Activated CD8-positive, alpha-beta memory T cell treated with anti-CD3 and anti-CD28 coated beads for 24 hours (primary cell): ENCODE measurements at regions not wholly inside any gene's neighbourhood (a gene's known extent, or its start where the extent isn't known, plus 50 kb on each side); places are given as distances from the start of the nearest gene placed in this dataset.
"Not testable (repeated sequence)": the region's sequence is repeated elsewhere in the genome, so short reads cannot be mapped to it uniquely, and the experiment has no call there.

ENCODE experiments used
- DNase-seq: peaks from one replicate; pipeline ENCODE4 v3.0.0-alpha.2; 2020

- DNase-seq = no peak
Measured at GRCh38 chr9:74107692-74108091, 389.4 kb upstream of the RORB start.

- no peak for DNase-seq
Measured at GRCh38 chr9:74115976-74116375, 381.2 kb upstream of the RORB start.

DNA sequence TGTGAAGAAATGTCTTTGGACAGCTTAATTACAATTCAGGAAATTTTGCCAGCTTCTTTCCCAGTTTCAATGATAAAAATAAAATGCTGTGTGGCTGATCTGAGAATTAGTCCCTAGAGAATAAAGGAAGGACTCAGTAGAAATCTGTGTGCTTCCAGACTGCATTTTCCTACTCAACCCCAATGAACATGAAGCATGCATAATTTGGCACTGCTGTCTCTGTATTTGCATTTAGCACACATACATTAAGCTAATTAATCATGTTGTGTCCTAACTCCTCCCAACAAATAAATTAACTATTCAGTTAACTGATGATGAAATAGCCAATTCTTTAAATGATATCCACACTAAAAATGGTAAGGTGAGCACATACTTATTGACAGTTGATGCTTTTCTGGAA is 380.0 kb upstream of the RORB start:
- DNase-seq = no peak

DNA sequence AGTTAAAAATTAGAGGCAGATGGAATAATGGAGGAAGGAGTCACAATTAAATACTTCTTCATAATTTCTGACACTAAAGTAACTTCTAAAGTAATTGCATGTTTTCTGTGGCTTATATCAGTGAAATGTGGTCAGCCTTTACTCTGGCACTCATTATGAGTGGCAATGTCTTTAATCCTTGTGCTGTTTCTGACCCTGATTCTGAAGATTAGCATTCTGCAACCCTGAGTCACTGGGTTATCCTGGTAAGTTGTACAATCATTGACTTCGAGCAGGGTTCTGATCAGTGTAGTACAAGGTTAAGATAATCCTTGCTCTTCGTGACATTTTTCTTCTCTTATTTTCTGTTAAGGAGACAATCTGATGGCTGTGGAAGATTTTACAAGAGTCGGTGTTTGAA is 379.4 kb upstream of the RORB start:
- DNase-seq = no peak

DNA sequence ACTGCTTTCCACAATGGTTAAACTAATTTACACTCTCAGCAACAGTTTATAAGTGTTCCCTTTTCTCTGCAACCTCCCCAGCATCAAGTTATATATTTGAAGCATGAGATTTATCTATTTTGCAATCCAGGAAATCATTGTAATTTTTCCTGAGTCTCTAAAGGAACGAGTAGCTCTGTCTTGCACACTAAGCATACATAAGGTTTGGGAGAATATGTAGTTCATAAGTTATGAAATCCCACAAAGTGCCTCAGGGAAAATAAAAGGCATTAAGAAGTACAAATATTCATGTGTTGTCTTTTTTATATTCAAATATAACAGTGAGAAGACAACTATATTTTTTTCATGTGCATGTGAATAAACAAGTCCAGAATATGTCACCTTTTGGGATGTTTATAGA is 377.1 kb upstream of the RORB start:
- no peak for DNase-seq

DNA sequence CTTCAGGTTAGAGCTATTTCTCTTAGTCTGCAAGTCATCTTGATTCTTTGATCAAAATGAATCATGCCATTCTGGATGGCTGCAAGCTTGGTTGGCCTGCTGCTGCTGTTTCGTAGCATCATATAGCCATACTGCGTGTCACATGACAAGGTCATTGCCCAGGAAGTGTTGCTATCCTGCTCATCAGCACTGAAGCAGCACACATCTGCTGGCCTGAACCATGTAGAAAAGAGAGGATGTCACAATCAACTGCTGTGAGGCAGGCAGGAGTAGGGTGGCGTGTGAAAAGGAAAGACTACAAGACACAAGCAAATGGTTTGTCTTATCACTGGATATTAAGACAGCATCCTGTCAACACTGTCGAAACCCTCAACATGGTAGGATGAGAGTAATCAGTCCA is 376.7 kb upstream of the RORB start:
- DNase-seq = no peak

GRCh38 chr9:74122216-74122615 is 374.9 kb upstream of the RORB start:
- no peak for DNase-seq

DNA sequence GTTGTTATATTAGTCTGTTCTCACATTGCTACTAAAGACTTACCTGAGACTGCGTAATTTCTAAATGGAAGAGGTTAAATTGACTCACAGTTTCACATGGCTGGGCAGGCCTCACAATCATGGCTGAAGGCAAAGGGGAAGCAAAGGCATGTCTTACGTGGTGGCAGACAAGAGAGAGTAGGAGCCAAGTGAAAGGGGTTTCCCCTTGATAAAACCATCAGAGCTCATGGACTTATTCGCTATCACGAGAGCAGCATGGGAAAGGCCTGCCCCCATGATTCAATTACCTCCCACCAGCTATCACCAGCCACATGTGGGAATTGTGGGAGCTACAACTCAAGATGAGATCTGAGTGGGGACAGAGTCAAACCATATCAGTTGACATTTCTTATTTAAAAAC is 374.5 kb upstream of the RORB start:
- no peak for DNase-seq

- no peak for DNase-seq
Measured at GRCh38 chr9:74125941-74126340, 371.2 kb upstream of the RORB start.

GRCh38 chr9:74132986-74133385 is 364.1 kb upstream of the RORB start:
- no peak for DNase-seq

- DNase-seq = no peak
Measured at GRCh38 chr9:74133921-74134320, 363.2 kb upstream of the RORB start.

GRCh38 chr9:74138182-74138581 is 359.0 kb upstream of the RORB start:
- no peak for DNase-seq

DNA sequence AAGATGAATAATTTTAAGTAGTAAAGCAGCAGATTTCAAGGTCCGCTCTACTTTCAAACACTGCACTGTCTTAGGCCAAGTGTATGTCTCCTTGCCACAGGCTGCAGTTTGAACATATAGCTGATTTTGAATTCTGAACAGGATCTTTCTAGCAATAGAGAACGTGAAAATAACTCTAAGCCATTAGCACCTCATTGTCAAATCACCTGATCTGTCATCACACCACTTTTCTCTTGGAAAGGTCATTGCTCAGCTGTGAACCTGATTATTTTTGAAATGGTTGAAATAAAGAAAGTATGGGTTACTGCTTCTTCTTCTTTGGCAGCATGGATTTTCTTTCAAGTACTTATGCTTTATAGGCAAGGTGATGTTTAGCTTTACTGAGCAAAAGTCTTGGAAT is 357.0 kb upstream of the RORB start:
- no peak for DNase-seq

DNA sequence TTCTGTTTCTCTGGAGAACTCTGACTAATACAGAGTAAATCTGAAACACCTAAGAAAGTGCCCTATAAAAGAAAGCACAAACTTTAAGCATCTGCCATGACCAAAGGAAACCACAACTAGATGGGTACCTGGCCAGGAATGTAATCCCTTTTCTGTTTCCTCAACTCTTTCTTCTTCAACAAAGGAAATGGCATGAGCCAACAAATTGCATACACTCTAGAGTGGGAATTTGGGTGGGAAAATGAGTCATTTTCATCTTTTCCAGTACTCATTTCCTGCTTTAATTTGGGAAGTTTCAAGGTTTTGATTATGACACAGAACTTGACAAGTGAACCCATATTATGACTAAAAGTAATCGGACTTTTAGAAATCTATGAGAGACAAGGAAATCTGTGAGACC is 349.2 kb upstream of the RORB start:
- DNase-seq = no peak

- DNase-seq = no peak
Measured at GRCh38 chr9:74172874-74173273, 324.3 kb upstream of the RORB start.

GRCh38 chr9:74173284-74173683 is 323.9 kb upstream of the RORB start:
- DNase-seq = no peak

- not testable (repeated sequence) for DNase-seq
Measured at GRCh38 chr9:74197771-74198170, 299.4 kb upstream of the RORB start.

GRCh38 chr9:74205056-74205455 is 292.1 kb upstream of the RORB start:
- DNase-seq = no peak

DNA sequence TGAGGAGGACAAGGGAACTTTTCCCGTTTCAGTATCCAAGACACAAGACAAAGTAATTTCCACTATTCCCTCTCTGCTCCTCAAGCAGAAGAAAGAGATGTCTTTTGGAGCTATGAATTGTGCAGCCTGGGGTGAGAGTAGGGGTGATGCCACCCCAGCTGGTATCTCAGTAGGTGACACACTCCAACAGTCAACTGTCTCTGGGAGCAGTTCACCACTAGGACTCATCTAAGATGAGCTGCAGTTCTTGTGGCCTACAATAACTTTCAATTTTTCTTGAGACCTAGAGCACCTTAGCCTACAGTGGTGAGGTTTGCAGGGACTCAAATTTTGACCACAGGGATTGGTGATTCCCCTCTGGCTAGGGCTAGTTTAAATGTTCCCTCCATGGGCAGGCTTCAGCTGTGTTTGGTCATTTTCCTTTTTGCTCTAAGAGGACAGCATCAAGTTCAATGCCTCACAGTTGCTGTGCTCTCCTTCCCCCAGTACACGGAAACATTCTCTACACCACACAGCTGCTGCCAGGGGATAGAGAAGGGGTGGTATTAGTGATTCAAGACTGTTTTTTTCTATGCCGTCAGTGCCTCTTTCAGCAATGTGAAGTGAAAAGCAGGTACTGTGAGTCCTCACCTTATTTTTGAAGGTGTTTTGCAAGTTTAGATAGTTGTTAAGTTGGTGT is 278.6 kb upstream of the RORB start:
- DNase-seq = no peak

DNA sequence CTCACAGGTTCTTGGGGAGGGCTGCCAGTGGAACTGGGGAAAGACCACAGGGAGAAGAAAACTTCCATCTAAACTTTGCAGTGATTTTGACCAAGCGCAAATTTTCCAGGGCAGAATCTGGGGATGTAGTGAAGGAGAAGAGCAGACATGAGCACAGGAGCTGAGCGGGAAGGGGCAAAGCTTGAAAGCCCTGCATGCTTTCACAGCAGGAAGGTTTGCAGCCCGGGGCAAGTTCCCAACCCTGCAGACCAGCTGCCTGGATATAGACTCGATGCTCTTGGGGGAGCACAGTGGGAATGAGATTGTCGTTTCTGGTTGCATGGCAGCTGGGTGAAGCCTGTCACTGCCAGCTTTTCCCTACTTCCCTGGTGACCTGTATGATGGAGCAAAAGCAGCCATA is 276.8 kb upstream of the RORB start:
- DNase-seq = no peak

DNA sequence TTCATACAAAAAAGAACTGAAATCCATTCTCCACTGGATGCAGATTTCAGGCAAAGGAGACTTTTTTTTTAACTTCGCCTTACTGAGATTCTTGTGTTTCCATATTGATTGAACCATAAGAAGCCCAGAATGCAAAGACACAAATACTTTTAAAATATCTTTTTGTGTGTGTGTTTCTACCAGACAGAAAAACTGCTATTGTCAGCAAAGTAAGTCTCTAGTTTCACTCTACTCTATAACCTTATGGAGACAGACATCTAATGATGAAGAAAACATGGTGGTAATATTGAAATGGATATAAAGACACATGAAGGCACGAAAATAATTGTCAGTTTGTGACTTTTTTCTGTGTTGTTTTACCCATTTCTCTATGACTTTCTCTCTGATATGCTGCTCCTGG is 260.3 kb upstream of the RORB start:
- no peak for DNase-seq

GRCh38 chr9:74245866-74246497 is 251.2 kb upstream of the RORB start:
- DNase-seq = no peak

DNA sequence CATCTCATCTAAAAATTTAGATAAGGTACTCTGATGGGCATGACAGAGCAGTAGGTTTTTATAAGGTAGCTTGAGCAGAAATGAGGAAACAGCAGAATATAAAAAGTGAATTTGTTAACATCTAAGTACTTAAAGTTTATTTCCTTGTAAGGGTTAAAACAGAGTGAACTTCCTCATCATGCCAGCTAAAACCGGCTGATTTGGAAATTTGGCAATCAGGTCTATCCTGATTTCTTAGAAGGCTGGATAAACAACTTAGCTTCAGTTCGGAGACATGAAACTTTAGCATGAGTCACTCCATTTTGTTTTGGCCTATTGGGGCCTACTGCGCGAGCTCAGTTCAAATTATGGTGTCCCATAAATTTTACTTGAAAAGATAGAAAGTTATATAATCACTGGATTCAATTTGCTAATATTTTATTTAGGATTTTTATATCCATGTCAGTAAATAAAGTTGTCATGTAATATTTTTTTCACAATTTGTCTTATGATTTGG is 241.6 kb upstream of the RORB start:
- no peak for DNase-seq

- no peak for DNase-seq
Measured at GRCh38 chr9:74275872-74276508, 221.1 kb upstream of the RORB start.
